ENCODE measurements at regions not wholly inside any gene's neighbourhood (a gene's known extent, or its start where the extent isn't known, plus 50 kb on each side); places are given as distances from the start of the nearest gene placed in this dataset.

DNA sequence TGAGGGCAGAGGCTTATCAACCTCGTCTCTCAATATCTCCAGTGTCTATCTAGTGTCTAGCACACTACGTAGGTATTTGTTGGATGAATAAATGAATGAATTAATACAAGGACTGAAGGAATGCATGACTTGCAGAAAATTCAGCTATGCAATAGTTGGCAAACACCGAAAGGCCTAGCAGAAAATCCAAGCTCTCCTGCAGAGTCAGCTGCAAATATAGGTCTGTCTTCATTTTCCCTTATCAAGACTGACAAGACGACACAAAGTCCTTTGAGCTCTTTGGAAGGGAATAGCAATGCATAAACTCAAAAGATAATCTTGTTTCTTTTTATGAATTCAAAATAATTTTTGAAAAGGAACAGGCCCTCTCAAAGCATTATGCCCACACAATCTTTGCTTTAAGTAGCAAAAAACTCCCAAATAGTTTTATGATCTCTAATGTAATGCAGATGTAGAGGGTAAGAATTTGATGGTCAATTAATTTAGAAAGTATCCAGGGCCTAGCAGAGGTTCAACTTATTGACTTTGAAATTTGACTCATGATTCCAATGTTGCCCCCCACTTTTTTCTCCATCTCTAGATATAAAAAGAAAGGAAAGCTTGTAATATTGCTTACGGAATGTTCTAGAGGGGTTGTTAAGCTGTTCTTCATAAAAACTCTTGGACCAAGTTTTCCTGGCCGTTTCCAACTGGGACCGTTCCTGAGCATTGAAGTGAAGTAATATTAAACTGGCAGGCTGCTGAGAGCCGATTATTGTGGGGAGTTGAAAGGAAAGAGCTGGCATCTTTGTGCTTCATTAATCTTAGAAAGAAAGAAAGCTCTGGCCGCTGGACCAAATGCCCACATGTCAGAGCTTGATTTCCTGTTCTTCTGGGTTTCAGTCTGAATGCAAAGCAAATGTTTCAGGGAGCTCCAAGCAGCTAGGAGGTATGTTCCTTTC is 227.3 kb downstream of the HS3ST3A1 start:
- WGBS: 88% methylated on average over 9 of the region's 9 CpGs
- no peaks in the 10 kb centered on the region for H3K9me3 ChIP-seq (ENCODE audit: control insufficient read depth in 2 of 2, insufficient read depth in 1 of 2, low read length in 1 of 2)
- H3K4me1 ChIP-seq (ENCODE audit: control insufficient read depth in 2 of 2, insufficient read depth in 2 of 2, low read length in 2 of 2): no peaks in the 10 kb centered on the region
- no peak for DNase-seq (ENCODE audit: low read depth in 6 of 9, low spot score in 9 of 9)
- H3K27me3 ChIP-seq (ENCODE audit: control insufficient read depth in 2 of 2, insufficient read depth in 1 of 2, low read length in 1 of 2): no peaks in the 10 kb centered on the region
- H3K27ac ChIP-seq (ENCODE audit: low read depth in 1 of 2, low read length in 1 of 2): no peak overlapping the region
- no peak overlapping the region for H3K4me3 ChIP-seq (ENCODE audit: low read length in 2 of 2)
- no peaks in the 10 kb centered on the region for H3K36me3 ChIP-seq (ENCODE audit: control insufficient read depth in 2 of 2, insufficient read depth in 2 of 2, low read length in 1 of 2)

DNA sequence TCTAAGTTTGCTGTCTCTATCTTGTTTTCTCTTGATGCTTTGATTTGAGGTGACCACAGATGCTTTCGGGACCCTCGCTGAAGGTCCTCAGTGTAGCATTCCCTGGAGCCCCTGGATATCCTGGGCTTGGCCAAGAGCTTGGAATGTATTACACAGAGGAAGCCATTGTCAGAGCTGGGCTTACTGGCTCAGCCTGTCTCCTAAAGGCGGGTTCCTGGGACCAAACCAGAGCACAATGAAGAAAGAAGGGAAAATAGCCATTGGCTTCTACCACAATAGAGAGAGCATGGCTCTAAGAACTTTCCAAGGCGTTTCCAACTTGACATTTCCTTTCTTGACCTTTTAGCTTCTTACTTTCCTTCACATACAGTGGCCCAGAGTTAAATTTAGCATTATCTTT is 229.3 kb downstream of the HS3ST3A1 start:
- no peak for DNase-seq (ENCODE audit: low read depth in 6 of 9, low spot score in 9 of 9)
- WGBS: 90% methylated on average over 4 of the region's 4 CpGs
- no peaks in the 10 kb centered on the region for H3K9me3 ChIP-seq (ENCODE audit: control insufficient read depth in 2 of 2, insufficient read depth in 1 of 2, low read length in 1 of 2)
- H3K4me1 ChIP-seq (ENCODE audit: control insufficient read depth in 2 of 2, insufficient read depth in 2 of 2, low read length in 2 of 2): no peaks in the 10 kb centered on the region
- no peak overlapping the region for H3K27ac ChIP-seq (ENCODE audit: low read depth in 1 of 2, low read length in 1 of 2)
- H3K4me3 ChIP-seq (ENCODE audit: low read length in 2 of 2): no peak overlapping the region
- no peaks in the 10 kb centered on the region for H3K36me3 ChIP-seq (ENCODE audit: control insufficient read depth in 2 of 2, insufficient read depth in 2 of 2, low read length in 1 of 2)
- no peaks in the 10 kb centered on the region for H3K27me3 ChIP-seq (ENCODE audit: control insufficient read depth in 2 of 2, insufficient read depth in 1 of 2, low read length in 1 of 2)

DNA sequence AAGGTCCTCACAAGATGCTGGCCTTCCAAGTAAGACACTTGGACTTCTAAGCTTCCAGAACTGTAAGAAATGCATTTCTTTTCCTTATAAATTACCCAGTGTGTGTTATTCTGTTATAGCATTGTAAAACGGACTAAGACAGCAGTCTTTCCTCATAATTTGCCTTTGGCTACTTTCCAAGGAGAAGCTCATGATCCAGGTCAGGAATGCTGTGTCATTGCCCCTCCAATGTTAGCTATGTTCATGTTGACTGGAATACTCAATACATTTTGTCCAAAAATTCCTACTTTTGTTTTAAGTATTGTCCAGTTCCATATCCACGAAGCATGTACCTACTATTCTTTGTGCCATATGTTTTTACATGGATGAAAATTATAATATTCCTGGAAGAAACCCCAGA is 234.6 kb downstream of the HS3ST3A1 start:
- Histone ChIP-seq H3K9me3 (ENCODE audit: control insufficient read depth in 2 of 2, insufficient read depth in 1 of 2, low read length in 1 of 2) (no peaks in the 10 kb centered on the region), H3K4me1 (ENCODE audit: control insufficient read depth in 2 of 2, insufficient read depth in 2 of 2, low read length in 2 of 2) (no peaks in the 10 kb centered on the region), H3K27me3 (ENCODE audit: control insufficient read depth in 2 of 2, insufficient read depth in 1 of 2, low read length in 1 of 2) (no peaks in the 10 kb centered on the region), H3K36me3 (ENCODE audit: control insufficient read depth in 2 of 2, insufficient read depth in 2 of 2, low read length in 1 of 2) (no peaks in the 10 kb centered on the region), H3K27ac (ENCODE audit: low read depth in 1 of 2, low read length in 1 of 2) (no peak overlapping the region), H3K4me3 (ENCODE audit: low read length in 2 of 2) (no peak overlapping the region)
- WGBS: 89% methylated on average over 2 of the region's 2 CpGs
- DNase-seq (ENCODE audit: low read depth in 6 of 9, low spot score in 9 of 9): no peak

DNA sequence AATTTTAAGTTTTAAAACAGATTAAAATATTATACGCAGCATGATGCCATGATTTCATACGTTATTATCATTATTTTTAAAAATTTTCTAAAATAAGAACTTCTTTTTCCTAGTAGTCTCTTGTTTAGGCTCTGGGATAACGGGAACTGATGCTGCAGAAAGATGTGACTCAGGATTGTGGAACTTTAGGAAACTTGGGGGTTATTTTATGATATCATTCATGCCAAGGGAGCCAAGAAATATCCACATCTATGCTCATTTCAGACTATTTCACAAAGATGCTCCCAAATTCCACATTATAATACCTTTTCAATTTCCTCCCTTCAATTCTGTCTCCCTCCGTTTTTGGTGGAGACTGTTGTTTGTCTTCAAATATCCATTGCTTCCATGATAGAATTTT is 236.4 kb downstream of the HS3ST3A1 start:
- Histone ChIP-seq H3K9me3 (ENCODE audit: control insufficient read depth in 2 of 2, insufficient read depth in 1 of 2, low read length in 1 of 2) (no peaks in the 10 kb centered on the region), H3K27ac (ENCODE audit: low read depth in 1 of 2, low read length in 1 of 2) (no peak overlapping the region), H3K27me3 (ENCODE audit: control insufficient read depth in 2 of 2, insufficient read depth in 1 of 2, low read length in 1 of 2) (no peaks in the 10 kb centered on the region), H3K4me3 (ENCODE audit: low read length in 2 of 2) (no peak overlapping the region), H3K4me1 (ENCODE audit: control insufficient read depth in 2 of 2, insufficient read depth in 2 of 2, low read length in 2 of 2) (no peaks in the 10 kb centered on the region), H3K36me3 (ENCODE audit: control insufficient read depth in 2 of 2, insufficient read depth in 2 of 2, low read length in 1 of 2) (no peaks in the 10 kb centered on the region)
- no peak for DNase-seq (ENCODE audit: low read depth in 6 of 9, low spot score in 9 of 9)
- 94% methylated on average over 4 of the region's 4 CpGs for WGBS

DNA sequence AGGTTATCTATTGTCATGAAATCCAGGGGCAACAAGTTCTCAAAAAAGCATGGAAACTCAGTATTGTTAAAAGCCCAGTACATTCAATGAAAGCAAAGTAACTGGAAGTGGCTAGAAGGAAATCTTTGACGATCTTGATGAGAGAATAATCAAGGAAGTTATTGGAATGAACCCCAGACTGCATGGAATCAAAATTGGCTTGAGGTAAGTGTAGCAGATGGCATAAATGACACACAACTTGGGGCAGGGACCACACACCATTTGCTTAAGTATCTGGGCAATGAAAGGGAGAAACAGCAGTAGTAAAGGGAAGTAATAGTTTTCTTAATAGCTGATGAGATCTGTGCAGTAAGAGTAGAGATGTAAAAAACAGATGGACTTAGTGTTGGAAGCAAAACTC is 238.0 kb downstream of the HS3ST3A1 start:
- H3K4me3 ChIP-seq (ENCODE audit: low read length in 2 of 2): no peak overlapping the region
- no peaks in the 10 kb centered on the region for H3K36me3 ChIP-seq (ENCODE audit: control insufficient read depth in 2 of 2, insufficient read depth in 2 of 2, low read length in 1 of 2)
- no peaks in the 10 kb centered on the region for H3K9me3 ChIP-seq (ENCODE audit: control insufficient read depth in 2 of 2, insufficient read depth in 1 of 2, low read length in 1 of 2)
- no peak overlapping the region for H3K27ac ChIP-seq (ENCODE audit: low read depth in 1 of 2, low read length in 1 of 2)
- no peaks in the 10 kb centered on the region for H3K4me1 ChIP-seq (ENCODE audit: control insufficient read depth in 2 of 2, insufficient read depth in 2 of 2, low read length in 2 of 2)
- 68% methylated on average over 1 of the region's 1 CpG for WGBS
- DNase-seq (ENCODE audit: low read depth in 6 of 9, low spot score in 9 of 9): no peak
- no peaks in the 10 kb centered on the region for H3K27me3 ChIP-seq (ENCODE audit: control insufficient read depth in 2 of 2, insufficient read depth in 1 of 2, low read length in 1 of 2)

DNA sequence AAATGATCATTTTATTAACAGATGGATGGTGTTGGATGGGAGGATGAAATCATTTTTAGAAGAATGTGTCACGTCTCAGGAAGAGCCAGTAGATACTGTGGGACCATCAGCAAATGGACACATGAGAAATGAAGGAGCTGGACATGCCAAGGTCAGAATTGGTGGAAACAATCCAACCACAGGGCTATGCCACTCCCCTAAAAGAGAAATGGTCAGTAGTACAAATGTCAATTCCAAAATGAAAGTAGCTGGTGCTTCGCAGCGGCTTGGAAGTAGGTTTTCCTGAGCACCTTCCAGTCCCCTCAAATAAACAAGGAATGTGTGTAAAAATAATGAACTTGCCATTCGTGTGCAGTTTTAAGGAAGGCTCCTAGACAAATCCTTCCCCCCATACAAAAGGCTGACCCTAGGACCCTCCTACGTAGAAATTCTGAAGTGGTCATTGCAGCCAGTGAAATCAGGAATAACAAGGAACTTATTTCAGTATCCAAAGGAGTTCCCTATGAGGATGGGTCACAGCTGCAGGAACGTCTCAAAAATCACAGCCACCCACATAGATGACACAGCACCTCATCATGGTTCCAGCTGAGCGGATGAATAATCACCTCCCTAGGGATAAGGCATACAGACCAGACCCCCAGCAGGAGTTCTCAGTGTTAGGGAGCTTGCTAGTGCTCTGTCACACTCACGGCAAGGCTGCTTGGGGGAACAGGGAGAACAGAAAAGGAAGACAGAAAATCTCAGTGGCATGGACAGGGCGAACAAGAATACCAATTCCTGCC is 239.2 kb downstream of the HS3ST3A1 start:
- no peak overlapping the region for H3K27ac ChIP-seq (ENCODE audit: low read depth in 1 of 2, low read length in 1 of 2)
- no peak for DNase-seq (ENCODE audit: low read depth in 6 of 9, low spot score in 9 of 9)
- no peak overlapping the region for H3K4me3 ChIP-seq (ENCODE audit: low read length in 2 of 2)
- H3K27me3 ChIP-seq (ENCODE audit: control insufficient read depth in 2 of 2, insufficient read depth in 1 of 2, low read length in 1 of 2): no peaks in the 10 kb centered on the region
- no peaks in the 10 kb centered on the region for H3K4me1 ChIP-seq (ENCODE audit: control insufficient read depth in 2 of 2, insufficient read depth in 2 of 2, low read length in 2 of 2)
- 92% methylated on average over 9 of the region's 9 CpGs for WGBS
- H3K36me3 ChIP-seq (ENCODE audit: control insufficient read depth in 2 of 2, insufficient read depth in 2 of 2, low read length in 1 of 2): no peaks in the 10 kb centered on the region
- H3K9me3 ChIP-seq (ENCODE audit: control insufficient read depth in 2 of 2, insufficient read depth in 1 of 2, low read length in 1 of 2): no peaks in the 10 kb centered on the region

DNA sequence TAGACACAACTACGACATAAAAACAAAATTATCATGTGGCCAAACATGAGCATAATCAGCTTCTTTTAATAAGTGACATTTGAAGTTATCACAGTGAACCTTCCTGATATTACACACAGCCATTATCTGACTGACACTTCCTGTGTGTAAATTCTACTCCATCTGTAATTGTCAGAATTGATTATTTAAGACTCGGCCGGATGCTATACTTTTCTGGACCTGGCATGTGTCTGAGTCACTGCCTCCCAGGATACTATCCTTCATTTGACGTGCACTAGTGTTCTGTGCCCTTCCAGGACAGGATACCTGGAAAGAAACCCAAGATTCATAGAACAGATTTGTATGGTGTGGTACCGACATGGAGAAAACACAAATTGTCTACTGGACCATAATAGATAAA is 242.0 kb downstream of the HS3ST3A1 start:
- no peak for DNase-seq (ENCODE audit: low read depth in 6 of 9, low spot score in 9 of 9)
- H3K4me1 ChIP-seq (ENCODE audit: control insufficient read depth in 2 of 2, insufficient read depth in 2 of 2, low read length in 2 of 2): no peaks in the 10 kb centered on the region
- no peaks in the 10 kb centered on the region for H3K9me3 ChIP-seq (ENCODE audit: control insufficient read depth in 2 of 2, insufficient read depth in 1 of 2, low read length in 1 of 2)
- no peak overlapping the region for H3K4me3 ChIP-seq (ENCODE audit: low read length in 2 of 2)
- 93% methylated on average over 5 of the region's 5 CpGs for WGBS
- no peaks in the 10 kb centered on the region for H3K27me3 ChIP-seq (ENCODE audit: control insufficient read depth in 2 of 2, insufficient read depth in 1 of 2, low read length in 1 of 2)
- no peak overlapping the region for H3K27ac ChIP-seq (ENCODE audit: low read depth in 1 of 2, low read length in 1 of 2)
- H3K36me3 ChIP-seq (ENCODE audit: control insufficient read depth in 2 of 2, insufficient read depth in 2 of 2, low read length in 1 of 2): no peaks in the 10 kb centered on the region

DNA sequence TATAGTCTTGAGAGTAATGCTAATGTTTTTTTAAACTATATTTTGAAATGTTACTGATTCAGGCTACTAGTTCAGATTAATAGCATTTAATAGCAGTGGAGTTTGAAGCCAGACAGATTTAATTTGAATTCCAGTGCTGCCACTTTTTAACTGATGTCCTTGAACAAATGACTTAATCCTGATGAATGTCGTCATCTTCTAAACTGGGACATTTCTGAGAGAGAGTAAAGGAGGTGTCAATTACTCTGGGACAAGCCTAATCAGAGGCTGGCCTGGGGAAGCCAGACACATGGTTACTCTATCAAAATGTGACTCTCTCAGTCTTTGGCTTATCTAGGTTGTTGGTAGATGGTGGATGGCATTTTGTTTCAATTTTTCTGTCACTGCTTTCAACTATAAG is 246.7 kb downstream of the HS3ST3A1 start:
- no peaks in the 10 kb centered on the region for H3K9me3 ChIP-seq (ENCODE audit: control insufficient read depth in 2 of 2, insufficient read depth in 1 of 2, low read length in 1 of 2)
- 91% methylated on average over 1 of the region's 1 CpG for WGBS
- no peaks in the 10 kb centered on the region for H3K27me3 ChIP-seq (ENCODE audit: control insufficient read depth in 2 of 2, insufficient read depth in 1 of 2, low read length in 1 of 2)
- H3K4me1 ChIP-seq (ENCODE audit: control insufficient read depth in 2 of 2, insufficient read depth in 2 of 2, low read length in 2 of 2): no peaks in the 10 kb centered on the region
- no peak for DNase-seq (ENCODE audit: low read depth in 6 of 9, low spot score in 9 of 9)
- H3K4me3 ChIP-seq (ENCODE audit: low read length in 2 of 2): no peak overlapping the region
- no peaks in the 10 kb centered on the region for H3K36me3 ChIP-seq (ENCODE audit: control insufficient read depth in 2 of 2, insufficient read depth in 2 of 2, low read length in 1 of 2)
- no peak overlapping the region for H3K27ac ChIP-seq (ENCODE audit: low read depth in 1 of 2, low read length in 1 of 2)

DNA sequence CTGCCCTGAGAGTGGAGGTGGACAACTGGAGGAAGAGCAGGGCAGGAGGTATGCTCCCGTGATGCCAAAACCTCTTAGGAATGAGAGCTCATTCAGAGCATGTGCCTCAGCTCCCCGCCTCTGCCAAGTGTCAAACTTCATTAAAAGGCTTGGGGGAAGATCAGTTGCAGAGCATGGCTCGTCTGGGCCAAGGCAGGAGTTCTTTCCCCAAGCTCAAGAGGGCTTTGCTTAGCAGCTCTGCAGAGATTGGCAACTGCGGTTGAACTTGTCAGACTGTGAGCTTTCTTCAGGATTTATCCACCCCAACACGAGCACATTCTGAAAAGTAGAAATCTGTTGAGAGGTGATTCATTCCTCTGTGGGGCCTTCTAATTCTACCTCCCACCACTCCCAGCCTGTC is 248.1 kb downstream of the HS3ST3A1 start:
- H3K4me3 ChIP-seq (ENCODE audit: low read length in 2 of 2): no peak overlapping the region
- WGBS: 86% methylated on average over 5 of the region's 5 CpGs
- H3K27me3 ChIP-seq (ENCODE audit: control insufficient read depth in 2 of 2, insufficient read depth in 1 of 2, low read length in 1 of 2): no peaks in the 10 kb centered on the region
- no peaks in the 10 kb centered on the region for H3K4me1 ChIP-seq (ENCODE audit: control insufficient read depth in 2 of 2, insufficient read depth in 2 of 2, low read length in 2 of 2)
- H3K36me3 ChIP-seq (ENCODE audit: control insufficient read depth in 2 of 2, insufficient read depth in 2 of 2, low read length in 1 of 2): no peaks in the 10 kb centered on the region
- no peak overlapping the region for H3K27ac ChIP-seq (ENCODE audit: low read depth in 1 of 2, low read length in 1 of 2)
- DNase-seq (ENCODE audit: low read depth in 6 of 9, low spot score in 9 of 9): no peak
- H3K9me3 ChIP-seq (ENCODE audit: control insufficient read depth in 2 of 2, insufficient read depth in 1 of 2, low read length in 1 of 2): no peaks in the 10 kb centered on the region

Measured in thymus (tissue), 11 donors.